ENCODE measurements at regions not wholly inside any gene's neighbourhood (a gene's known extent, or its start where the extent isn't known, plus 50 kb on each side); places are given as distances from the start of the nearest gene placed in this dataset.
"Not testable (repeated sequence)": the region's sequence is repeated elsewhere in the genome, so short reads cannot be mapped to it uniquely, and the experiment has no call there.

DNA sequence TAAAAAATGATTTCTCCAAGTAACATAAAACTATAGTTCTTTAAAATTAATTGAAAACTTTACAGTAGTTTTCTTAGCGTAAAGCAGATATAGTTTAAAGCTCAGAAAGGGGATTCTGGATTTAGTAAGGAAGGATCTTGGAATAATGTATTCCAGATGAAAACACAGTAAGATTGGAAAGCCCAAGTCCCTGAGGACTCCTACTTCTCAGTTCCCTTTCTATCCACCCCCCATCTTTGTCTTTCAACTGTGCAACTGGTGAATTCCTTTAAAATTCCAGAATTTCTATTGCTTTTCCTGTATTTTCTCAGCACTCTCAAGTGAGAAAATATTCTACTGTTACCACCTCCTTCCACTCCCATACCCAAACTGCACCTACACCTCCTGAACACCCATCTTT is 184.5 kb upstream of the FBN2 start:
- Histone ChIP-seq H3K27me3 (ENCODE audit: control insufficient read depth, extremely low read depth, insufficient read depth, low read length) (no peaks in the 10 kb centered on the region), H3K9me1 (ENCODE audit: control insufficient read depth, extremely low read depth, insufficient read depth, low read length) (no peaks in the 10 kb centered on the region), H3K27ac (ENCODE audit: control insufficient read depth, insufficient read depth, low read length) (no peak overlapping the region), H3K4me1 (ENCODE audit: control insufficient read depth, extremely low read depth, insufficient read depth, low read length) (no peaks in the 10 kb centered on the region), H3K9me3 (ENCODE audit: control insufficient read depth, low read depth, low read length) (no peaks in the 10 kb centered on the region), H3K79me2 (ENCODE audit: control insufficient read depth, insufficient read depth, low read length) (no peaks in the 10 kb centered on the region), H2AFZ (ENCODE audit: control insufficient read depth, low read length) (no peak overlapping the region), H3K9ac (ENCODE audit: control insufficient read depth, extremely low read depth, insufficient read depth, low read length) (no peak overlapping the region), H3K4me2 (ENCODE audit: control insufficient read depth, extremely low read depth, insufficient read depth, low read depth, low read length) (no peak overlapping the region), H3K36me3 (ENCODE audit: control insufficient read depth in 2 of 2, extremely low read depth in 1 of 2, insufficient read depth in 2 of 2, low read length in 2 of 2) (no peaks in the 10 kb centered on the region), H4K20me1 (ENCODE audit: control insufficient read depth, extremely low read depth, insufficient read depth, low read length) (no peaks in the 10 kb centered on the region), H3K4me3 (ENCODE audit: control insufficient read depth in 2 of 3, extremely low read depth in 1 of 3, insufficient read depth in 2 of 3, low read depth in 1 of 3, low read length in 3 of 3) (no peak overlapping the region)
- DNase-seq (ENCODE audit: low read depth, low spot score) (no peak), FAIRE-seq (no peak)
- no peak for TF ChIP-seq EZH2 (IDR thresholded peaks at IDR 0.05; ENCODE audit: low read length)
- TF ChIP-seq, protein P1, sequence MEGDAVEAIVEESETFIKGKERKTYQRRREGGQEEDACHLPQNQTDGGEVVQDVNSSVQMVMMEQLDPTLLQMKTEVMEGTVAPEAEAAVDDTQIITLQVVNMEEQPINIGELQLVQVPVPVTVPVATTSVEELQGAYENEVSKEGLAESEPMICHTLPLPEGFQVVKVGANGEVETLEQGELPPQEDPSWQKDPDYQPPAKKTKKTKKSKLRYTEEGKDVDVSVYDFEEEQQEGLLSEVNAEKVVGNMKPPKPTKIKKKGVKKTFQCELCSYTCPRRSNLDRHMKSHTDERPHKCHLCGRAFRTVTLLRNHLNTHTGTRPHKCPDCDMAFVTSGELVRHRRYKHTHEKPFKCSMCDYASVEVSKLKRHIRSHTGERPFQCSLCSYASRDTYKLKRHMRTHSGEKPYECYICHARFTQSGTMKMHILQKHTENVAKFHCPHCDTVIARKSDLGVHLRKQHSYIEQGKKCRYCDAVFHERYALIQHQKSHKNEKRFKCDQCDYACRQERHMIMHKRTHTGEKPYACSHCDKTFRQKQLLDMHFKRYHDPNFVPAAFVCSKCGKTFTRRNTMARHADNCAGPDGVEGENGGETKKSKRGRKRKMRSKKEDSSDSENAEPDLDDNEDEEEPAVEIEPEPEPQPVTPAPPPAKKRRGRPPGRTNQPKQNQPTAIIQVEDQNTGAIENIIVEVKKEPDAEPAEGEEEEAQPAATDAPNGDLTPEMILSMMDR (optimal IDR thresholded peaks at IDR 0.05 in 1 of 3, IDR thresholded peaks at IDR 0.05 in 1 of 3, conservative IDR thresholded peaks at IDR 0.05 in 1 of 3; ENCODE audit: extremely low read depth in 1 of 3, insufficient read depth in 2 of 3, low read length in 3 of 3), result no peak
- dilution Hi-C loops (cut with MboI; ENCODE audit: extremely low pct_ligation_motif_present, low sequenced_read_pairs), result no loop called here

DNA sequence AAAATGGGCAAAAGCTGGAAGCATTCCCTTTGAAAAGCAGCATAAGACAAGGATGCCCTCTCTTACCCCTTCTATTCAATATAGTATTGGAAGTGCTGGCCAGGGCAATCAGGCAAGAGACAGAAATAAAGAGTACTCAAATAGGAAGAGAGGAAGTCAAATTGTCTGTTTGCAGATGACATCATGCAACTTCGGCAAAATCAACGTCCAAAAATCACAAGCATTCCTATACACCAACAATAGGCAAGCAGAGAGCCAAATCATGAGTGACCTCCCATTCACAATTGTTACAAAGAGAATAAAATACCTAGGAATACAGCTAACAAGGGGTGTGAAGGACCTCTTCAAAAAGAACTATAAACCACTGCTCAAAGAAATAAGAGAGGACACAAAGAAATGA is 192.0 kb upstream of the FBN2 start:
- not testable (repeated sequence) for FAIRE-seq

DNA sequence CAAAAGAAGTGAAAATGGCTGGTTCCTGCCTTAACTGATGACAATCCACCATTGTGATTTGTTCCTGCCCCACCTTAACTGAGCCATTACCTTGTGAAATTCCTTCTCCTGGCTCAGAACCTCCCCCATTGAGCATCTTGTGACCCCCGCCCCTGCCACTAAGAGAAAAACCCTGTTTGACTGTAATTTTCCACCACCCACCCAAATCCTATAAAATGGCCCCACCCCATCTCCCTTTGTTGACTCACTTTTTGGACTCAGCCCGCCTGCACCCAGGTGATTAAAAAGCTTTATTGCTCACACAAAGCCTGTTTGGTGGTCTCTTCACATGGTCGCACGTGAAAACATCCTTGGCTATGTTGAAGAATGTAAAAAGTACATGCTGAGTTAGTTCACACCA is 197.6 kb upstream of the FBN2 start:
- H3K9me3 ChIP-seq (ENCODE audit: control insufficient read depth, low read depth, low read length); H3K9me1 ChIP-seq (ENCODE audit: control insufficient read depth, extremely low read depth, insufficient read depth, low read length); DNase-seq (ENCODE audit: low read depth, low spot score); H3K4me1 ChIP-seq (ENCODE audit: control insufficient read depth, extremely low read depth, insufficient read depth, low read length); dilution Hi-C loops (cut with MboI; ENCODE audit: extremely low pct_ligation_motif_present, low sequenced_read_pairs); H3K4me3 ChIP-seq (ENCODE audit: control insufficient read depth in 2 of 3, extremely low read depth in 1 of 3, insufficient read depth in 2 of 3, low read depth in 1 of 3, low read length in 3 of 3); H3K4me2 ChIP-seq (ENCODE audit: control insufficient read depth, extremely low read depth, insufficient read depth, low read depth, low read length); H3K27me3 ChIP-seq (ENCODE audit: control insufficient read depth, extremely low read depth, insufficient read depth, low read length); H4K20me1 ChIP-seq (ENCODE audit: control insufficient read depth, extremely low read depth, insufficient read depth, low read length); H3K79me2 ChIP-seq (ENCODE audit: control insufficient read depth, insufficient read depth, low read length); H3K27ac ChIP-seq (ENCODE audit: control insufficient read depth, insufficient read depth, low read length); H3K9ac ChIP-seq (ENCODE audit: control insufficient read depth, extremely low read depth, insufficient read depth, low read length); H3K36me3 ChIP-seq (ENCODE audit: control insufficient read depth in 2 of 2, extremely low read depth in 1 of 2, insufficient read depth in 2 of 2, low read length in 2 of 2); FAIRE-seq; H2AFZ ChIP-seq (ENCODE audit: control insufficient read depth, low read length): not testable (repeated sequence)

More for the DNA sequence above, 192.0 kb upstream of the FBN2 start:
- H2AFZ ChIP-seq (ENCODE audit: control insufficient read depth, low read length); H3K27me3 ChIP-seq (ENCODE audit: control insufficient read depth, extremely low read depth, insufficient read depth, low read length); H3K4me2 ChIP-seq (ENCODE audit: control insufficient read depth, extremely low read depth, insufficient read depth, low read depth, low read length); H3K9me3 ChIP-seq (ENCODE audit: control insufficient read depth, low read depth, low read length); H3K4me3 ChIP-seq (ENCODE audit: control insufficient read depth in 2 of 3, extremely low read depth in 1 of 3, insufficient read depth in 2 of 3, low read depth in 1 of 3, low read length in 3 of 3); H3K9ac ChIP-seq (ENCODE audit: control insufficient read depth, extremely low read depth, insufficient read depth, low read length); H3K4me1 ChIP-seq (ENCODE audit: control insufficient read depth, extremely low read depth, insufficient read depth, low read length); dilution Hi-C loops (cut with MboI; ENCODE audit: extremely low pct_ligation_motif_present, low sequenced_read_pairs); H3K79me2 ChIP-seq (ENCODE audit: control insufficient read depth, insufficient read depth, low read length); H3K27ac ChIP-seq (ENCODE audit: control insufficient read depth, insufficient read depth, low read length); H4K20me1 ChIP-seq (ENCODE audit: control insufficient read depth, extremely low read depth, insufficient read depth, low read length); DNase-seq (ENCODE audit: low read depth, low spot score); H3K9me1 ChIP-seq (ENCODE audit: control insufficient read depth, extremely low read depth, insufficient read depth, low read length); H3K36me3 ChIP-seq (ENCODE audit: control insufficient read depth in 2 of 2, extremely low read depth in 1 of 2, insufficient read depth in 2 of 2, low read length in 2 of 2): not testable (repeated sequence)
